Right renal cortex interstitium (tissue), 3 donors: ENCODE measurements at regions not wholly inside any gene's neighbourhood (a gene's known extent, or its start where the extent isn't known, plus 50 kb on each side); places are given as distances from the start of the nearest gene placed in this dataset.
"Not testable (repeated sequence)": the region's sequence is repeated elsewhere in the genome, so short reads cannot be mapped to it uniquely, and the experiment has no call there.

Experiments used
- DNase-seq, 3 donors: peaks; one replicate each; pipeline ENCODE4 v3.0.0-alpha.2; 2013; ENCODE audit warnings: low read depth in 3 of 3, low spot score in 2 of 3

- not testable (repeated sequence) for DNase-seq
These were observed 151.6 kb downstream of the CDRT15L2 start for GRCh38 chr17:20731131-20731530.

- DNase-seq: no peak
These were observed 154.4 kb downstream of the CDRT15L2 start for GRCh38 chr17:20733923-20734322.

GRCh38 chr17:20735796-20736195 is 156.3 kb downstream of the CDRT15L2 start:
- no peak for DNase-seq

- DNase-seq: not testable (repeated sequence)
These were observed 158.1 kb downstream of the CDRT15L2 start for GRCh38 chr17:20737636-20738035.

GRCh38 chr17:20771104-20771503 is 191.6 kb downstream of the CDRT15L2 start:
- no peak for DNase-seq

GRCh38 chr17:20774472-20775135 is 195.1 kb downstream of the CDRT15L2 start:
- no peak for DNase-seq

GRCh38 chr17:20775331-20775730 is 195.8 kb downstream of the CDRT15L2 start:
- DNase-seq: no peak

GRCh38 chr17:20779521-20779920 is 200.0 kb downstream of the CDRT15L2 start:
- no peak for DNase-seq

- DNase-seq: no peak
These were observed 201.7 kb downstream of the CDRT15L2 start for GRCh38 chr17:20781260-20781659.

GRCh38 chr17:20781869-20782268 is 202.3 kb downstream of the CDRT15L2 start:
- not testable (repeated sequence) for DNase-seq

GRCh38 chr17:20783091-20783490 is 203.6 kb downstream of the CDRT15L2 start:
- no peak for DNase-seq

GRCh38 chr17:20784100-20784665 is 204.7 kb downstream of the CDRT15L2 start:
- DNase-seq: no peak

GRCh38 chr17:20787281-20787680 is 207.8 kb downstream of the CDRT15L2 start:
- no peak for DNase-seq

GRCh38 chr17:20791626-20792025 is 212.1 kb downstream of the CDRT15L2 start:
- no peak for DNase-seq

- not testable (repeated sequence) for DNase-seq
These were observed 215.0 kb downstream of the CDRT15L2 start for GRCh38 chr17:20794532-20794931.

- DNase-seq: no peak
These were observed 217.8 kb downstream of the CDRT15L2 start for GRCh38 chr17:20797292-20797691.

GRCh38 chr17:20800146-20800545 is 220.6 kb downstream of the CDRT15L2 start:
- no peak for DNase-seq

- no peak for DNase-seq
These were observed 226.2 kb downstream of the CDRT15L2 start for GRCh38 chr17:20805751-20806150.

- DNase-seq: not testable (repeated sequence)
These were observed 228.0 kb downstream of the CDRT15L2 start for GRCh38 chr17:20807566-20807965.

- not testable (repeated sequence) for DNase-seq
These were observed 227.4 kb downstream of the USP22 start for GRCh38 chr17:20815410-20815809.

- DNase-seq: no peak
These were observed 218.9 kb downstream of the USP22 start for GRCh38 chr17:20823905-20824304.

GRCh38 chr17:20825539-20825938 is 217.3 kb downstream of the USP22 start:
- DNase-seq: no peak

- not testable (repeated sequence) for DNase-seq
These were observed 202.4 kb downstream of the USP22 start for GRCh38 chr17:20840453-20840852.
